ENCODE measurements at regions not wholly inside any gene's neighbourhood (a gene's known extent, or its start where the extent isn't known, plus 50 kb on each side); places are given as distances from the start of the nearest gene placed in this dataset.

DNA sequence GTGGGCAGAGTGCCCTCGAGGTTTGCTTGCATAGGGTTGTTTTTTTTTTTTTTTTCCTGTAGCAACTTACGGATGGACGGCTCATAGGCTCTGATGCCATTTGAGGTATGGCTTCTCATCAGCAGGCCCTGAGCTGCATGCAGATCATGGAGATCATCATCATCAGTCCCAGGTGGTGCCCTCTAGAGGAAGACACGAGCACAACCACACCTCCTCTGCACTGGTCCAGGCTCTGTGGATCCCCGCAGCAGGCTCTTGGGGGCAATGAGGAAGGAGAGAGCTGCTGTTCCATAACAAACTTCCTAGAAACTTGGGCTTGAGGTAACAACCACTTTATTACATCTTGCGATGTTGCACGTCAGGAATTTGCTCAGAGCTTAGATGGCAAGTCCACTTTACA lies 132.7 kb upstream of the CXCL12 start:
- FAIRE-seq = no peak
- TF ChIP-seq POLR2AphosphoS5 (IDR thresholded peaks at IDR 0.05; ENCODE audit: low read depth, low read length) = no peak
- DNase-seq (ENCODE audit: insufficient read length) = no peak

DNA sequence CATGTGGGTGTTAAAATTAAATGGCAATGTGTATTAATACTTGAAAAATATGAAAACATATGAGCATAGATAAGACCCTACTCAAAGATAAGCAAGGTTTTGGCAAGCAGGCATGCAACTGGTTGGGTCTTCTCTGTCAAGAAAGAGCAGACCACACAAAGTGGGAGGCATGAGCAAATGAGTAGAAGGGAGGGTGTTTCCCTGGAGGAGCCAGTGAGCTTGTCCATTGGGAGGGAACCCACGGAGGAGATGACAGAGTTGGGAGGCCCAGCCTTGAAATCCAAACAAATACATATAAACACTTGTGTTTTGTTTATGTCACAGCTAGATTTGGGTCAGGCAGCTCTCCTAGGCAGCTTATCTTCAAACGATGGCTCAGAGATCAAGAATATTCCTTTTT lies 134.5 kb upstream of the CXCL12 start:
- TF ChIP-seq POLR2A (IDR thresholded peaks at IDR 0.05; ENCODE audit: low read depth, low read length) = no peak
- no peak for TF ChIP-seq TAF1 (IDR thresholded peaks at IDR 0.05; ENCODE audit: borderline replicate concordance, low read depth, low read length)
- TF ChIP-seq POLR2AphosphoS5 (IDR thresholded peaks at IDR 0.05; ENCODE audit: low read depth, low read length) = no peak
- DNase-seq (ENCODE audit: insufficient read length) = no peak
- no peak for FAIRE-seq

DNA sequence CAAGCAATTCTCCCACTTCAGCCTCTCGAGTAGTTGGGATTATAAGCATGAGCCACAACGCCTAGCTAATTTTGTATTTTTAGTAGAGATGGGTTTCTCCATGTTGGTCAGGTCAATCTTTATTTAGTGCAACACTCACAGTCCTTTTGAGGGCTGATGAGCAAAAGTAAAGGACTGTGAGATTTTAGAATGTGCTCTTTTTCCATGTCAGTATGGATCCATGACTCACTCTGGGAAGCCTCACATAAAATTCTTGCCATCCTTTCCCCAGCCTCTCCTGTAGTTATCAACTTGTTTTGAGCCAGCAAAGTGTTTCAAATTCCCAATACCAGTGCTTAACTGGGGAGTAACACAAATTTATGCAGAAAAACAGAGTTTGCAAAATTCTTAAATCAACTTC lies 135.8 kb upstream of the CXCL12 start:
- no peak for FAIRE-seq
- DNase-seq (ENCODE audit: insufficient read length) = no peak
- TF ChIP-seq POLR2A (IDR thresholded peaks at IDR 0.05; ENCODE audit: low read depth, low read length) = no peak
- no peak for TF ChIP-seq TAF1 (IDR thresholded peaks at IDR 0.05; ENCODE audit: borderline replicate concordance, low read depth, low read length)
- TF ChIP-seq POLR2AphosphoS5 (IDR thresholded peaks at IDR 0.05; ENCODE audit: low read depth, low read length) = no peak

DNA sequence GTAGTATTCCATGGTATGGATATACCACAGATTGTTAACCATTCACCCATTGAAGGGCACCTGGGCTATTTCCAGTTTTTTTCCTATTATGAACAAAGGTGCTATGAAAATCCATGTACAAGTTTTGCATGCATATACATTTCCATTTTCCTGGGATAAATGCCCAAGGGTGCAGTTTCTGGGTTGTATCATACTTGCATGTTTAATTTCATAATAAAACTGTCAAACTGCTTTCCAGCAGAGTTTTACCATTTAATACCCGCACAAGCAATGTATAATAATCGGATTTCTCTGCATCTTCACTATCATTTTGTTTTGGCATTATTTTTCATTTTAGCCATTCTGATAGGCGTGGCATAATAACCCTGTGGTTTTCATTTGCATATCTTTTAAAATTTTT lies 154.3 kb upstream of the CXCL12 start:
- no peak for TF ChIP-seq POLR2AphosphoS5 (IDR thresholded peaks at IDR 0.05; ENCODE audit: low read depth, low read length)
- TF ChIP-seq POLR2A (IDR thresholded peaks at IDR 0.05; ENCODE audit: low read depth, low read length) = no peak
- no peak for TF ChIP-seq TAF1 (IDR thresholded peaks at IDR 0.05; ENCODE audit: borderline replicate concordance, low read depth, low read length)
- FAIRE-seq = no peak

DNA sequence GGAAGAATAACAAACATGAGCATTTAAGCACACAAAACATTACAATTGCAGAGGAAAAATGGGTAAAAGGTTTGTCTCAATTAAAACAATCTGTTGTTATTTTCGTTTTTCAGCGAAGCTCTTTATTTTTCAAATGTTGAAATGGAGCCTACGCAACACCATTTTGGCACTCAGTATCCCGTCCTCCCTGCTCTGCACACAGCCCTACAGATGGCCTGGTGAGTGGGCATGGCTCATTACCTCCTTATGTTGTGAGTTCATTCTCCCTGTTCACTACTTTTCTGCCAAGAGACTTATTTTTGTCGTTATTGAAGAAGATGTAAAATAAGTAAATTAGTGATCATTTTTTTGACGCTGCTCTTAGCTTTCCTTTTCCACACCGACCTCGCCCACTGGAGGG lies 167.8 kb upstream of the CXCL12 start:
- no peak for FAIRE-seq
- DNase-seq (ENCODE audit: insufficient read length) = no peak

More for the DNA sequence above, 154.3 kb upstream of the CXCL12 start:
- no peak for DNase-seq (ENCODE audit: insufficient read length)

DNA sequence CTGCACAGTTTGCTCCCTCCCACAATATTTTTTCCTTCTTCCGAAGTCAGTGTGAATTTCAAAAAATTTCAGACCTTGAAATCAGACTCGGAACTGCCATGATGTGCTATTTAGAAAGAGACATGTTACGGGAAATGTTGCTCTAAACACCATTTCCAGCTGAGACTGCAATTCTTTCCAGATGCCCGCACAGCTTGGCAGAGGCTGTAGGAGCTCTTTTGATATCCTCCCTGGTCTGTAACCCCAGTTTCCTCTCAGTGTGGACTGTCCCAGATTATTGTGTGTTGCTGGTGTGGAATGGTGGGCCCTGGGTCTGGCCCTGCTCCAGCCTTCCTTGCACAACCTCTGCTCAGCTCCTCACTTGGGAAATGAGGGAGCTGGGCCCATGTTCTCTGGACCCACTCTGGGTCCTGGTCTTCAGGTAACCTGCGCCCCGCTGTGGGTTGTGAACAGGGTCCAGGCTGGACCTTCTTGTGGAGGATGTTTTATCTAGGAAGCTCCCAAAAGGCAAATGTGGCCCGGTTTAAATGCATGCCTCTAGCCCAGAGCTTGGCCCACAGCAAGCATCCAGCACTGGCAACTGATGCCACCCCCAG lies 172.8 kb upstream of the CXCL12 start:
- no peak for DNase-seq (ENCODE audit: insufficient read length)
- FAIRE-seq = no peak
- TF ChIP-seq POLR2AphosphoS5 (IDR thresholded peaks at IDR 0.05; ENCODE audit: low read depth, low read length) (no peak), TAF1 (IDR thresholded peaks at IDR 0.05; ENCODE audit: borderline replicate concordance, low read depth, low read length) (no peak), POLR2A (IDR thresholded peaks at IDR 0.05; ENCODE audit: low read depth, low read length) (no peak)

More for the DNA sequence above, 167.8 kb upstream of the CXCL12 start:
- TF ChIP-seq TAF1 (IDR thresholded peaks at IDR 0.05; ENCODE audit: borderline replicate concordance, low read depth, low read length) (no peak), POLR2AphosphoS5 (IDR thresholded peaks at IDR 0.05; ENCODE audit: low read depth, low read length) (no peak), POLR2A (IDR thresholded peaks at IDR 0.05; ENCODE audit: low read depth, low read length) (no peak)

DNA sequence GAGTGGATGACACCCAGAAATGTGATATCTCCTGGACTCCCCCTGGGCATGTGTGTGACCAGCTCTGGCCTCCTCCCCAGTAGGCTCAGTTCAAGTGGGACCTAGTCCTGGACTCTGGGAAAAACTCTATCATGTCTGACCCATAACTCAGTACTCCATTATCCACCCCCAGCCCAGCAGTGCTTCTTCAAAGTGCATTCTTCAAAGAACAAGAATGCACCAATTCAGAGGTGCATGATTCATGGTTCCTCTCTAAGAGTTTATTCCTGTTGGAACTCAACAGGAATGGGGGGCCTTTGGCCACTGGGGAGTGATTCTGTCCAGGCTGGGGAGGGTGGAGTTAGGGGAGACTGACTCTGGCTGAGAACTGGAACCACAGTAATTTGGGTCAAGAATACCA lies 173.6 kb upstream of the CXCL12 start:
- TF ChIP-seq POLR2AphosphoS5 (IDR thresholded peaks at IDR 0.05; ENCODE audit: low read depth, low read length) (no peak), TAF1 (IDR thresholded peaks at IDR 0.05; ENCODE audit: borderline replicate concordance, low read depth, low read length) (no peak), POLR2A (IDR thresholded peaks at IDR 0.05; ENCODE audit: low read depth, low read length) (no peak)
- FAIRE-seq = no peak

DNA sequence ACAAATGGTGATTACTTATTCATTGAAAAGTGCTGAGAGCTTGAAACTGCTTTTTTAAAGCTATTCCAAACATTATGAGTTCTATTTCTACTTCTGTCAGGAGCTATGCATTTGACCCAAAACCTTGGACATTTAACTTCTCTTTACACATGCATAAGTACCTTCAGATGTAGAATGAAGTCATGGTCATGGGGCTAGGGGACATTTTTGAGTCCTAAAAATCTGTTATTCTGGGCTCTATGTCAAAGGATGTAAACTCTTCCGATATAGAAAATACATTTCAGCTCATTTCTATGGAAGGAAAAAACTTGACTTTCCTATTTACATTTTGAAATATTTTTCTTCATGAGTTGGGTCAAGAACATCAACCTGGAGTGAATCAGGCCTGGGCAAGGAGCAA lies 179.5 kb upstream of the CXCL12 start:
- FAIRE-seq = no peak

More for the DNA sequence above, 173.6 kb upstream of the CXCL12 start:
- no peak for DNase-seq (ENCODE audit: insufficient read length)

DNA sequence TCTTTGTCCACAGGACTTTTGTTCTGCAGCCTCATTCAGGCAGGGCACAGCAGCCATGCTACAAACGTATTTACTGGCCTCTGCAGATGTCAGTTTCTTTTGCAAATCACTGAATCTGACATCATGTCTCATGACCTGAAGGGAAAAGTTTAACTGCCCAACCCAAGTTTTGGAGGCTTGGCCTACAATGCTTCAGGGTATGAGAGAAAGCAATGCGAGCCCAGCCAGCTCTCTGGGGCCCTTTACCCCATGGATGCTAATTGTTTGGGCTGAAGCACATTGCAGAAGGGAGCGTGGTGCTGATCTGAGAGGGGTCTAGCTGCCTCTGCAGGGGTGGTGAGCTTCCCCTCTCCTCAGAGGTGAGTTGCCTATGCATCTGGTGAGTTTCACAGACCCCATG lies 179.9 kb upstream of the CXCL12 start:
- FAIRE-seq (no peak), DNase-seq (ENCODE audit: insufficient read length) (no peak)
- TF ChIP-seq TAF1 (IDR thresholded peaks at IDR 0.05; ENCODE audit: borderline replicate concordance, low read depth, low read length) = no peak
- TF ChIP-seq POLR2A (IDR thresholded peaks at IDR 0.05; ENCODE audit: low read depth, low read length) = no peak

More for the DNA sequence above, 179.5 kb upstream of the CXCL12 start:
- no peak for DNase-seq (ENCODE audit: insufficient read length)
- TF ChIP-seq POLR2A (IDR thresholded peaks at IDR 0.05; ENCODE audit: low read depth, low read length) = no peak
- no peak for TF ChIP-seq TAF1 (IDR thresholded peaks at IDR 0.05; ENCODE audit: borderline replicate concordance, low read depth, low read length)
- no peak for TF ChIP-seq POLR2AphosphoS5 (IDR thresholded peaks at IDR 0.05; ENCODE audit: low read depth, low read length)

DNA sequence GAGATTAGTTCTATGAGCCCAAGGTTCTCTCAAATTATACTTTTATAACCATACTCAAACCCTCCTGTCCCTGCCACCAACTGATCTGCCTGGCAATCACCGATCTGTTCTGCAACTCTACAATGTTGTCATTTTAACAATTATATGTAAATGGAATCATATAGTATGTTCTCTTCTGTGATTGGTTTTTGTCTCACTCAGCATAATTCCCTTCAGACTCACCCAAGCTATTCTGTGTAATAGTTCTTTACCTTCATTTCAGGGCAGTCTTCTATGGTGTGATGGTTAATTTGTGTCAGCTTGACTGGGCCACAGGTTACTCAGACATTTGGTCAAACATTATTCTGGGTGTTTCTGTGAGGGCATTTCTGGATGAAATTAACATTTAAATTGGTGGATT lies 181.9 kb upstream of the CXCL12 start:
- no peak for DNase-seq (ENCODE audit: insufficient read length)
- TF ChIP-seq POLR2A (IDR thresholded peaks at IDR 0.05; ENCODE audit: low read depth, low read length) (no peak), TAF1 (IDR thresholded peaks at IDR 0.05; ENCODE audit: borderline replicate concordance, low read depth, low read length) (no peak), POLR2AphosphoS5 (IDR thresholded peaks at IDR 0.05; ENCODE audit: low read depth, low read length) (no peak)
- no peak for FAIRE-seq

DNA sequence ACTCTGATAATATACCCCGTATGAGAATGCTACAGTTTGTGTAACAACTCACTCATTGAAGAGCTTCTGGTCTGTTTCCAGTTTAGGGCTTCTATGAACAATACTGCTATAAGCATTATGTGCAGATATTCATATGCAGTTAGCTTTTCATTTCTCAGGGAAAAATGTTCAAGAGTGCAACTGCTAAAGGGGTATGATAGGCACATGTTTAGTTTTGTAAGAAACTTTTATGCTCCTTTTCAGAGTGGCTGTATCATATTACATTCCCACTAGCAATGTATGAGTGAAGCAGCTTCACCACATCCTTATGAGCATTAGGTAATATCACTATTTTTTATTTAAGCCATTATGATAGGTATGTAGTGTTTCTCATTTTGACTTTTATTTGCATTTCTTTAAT lies 182.6 kb upstream of the CXCL12 start:
- no peak for TF ChIP-seq POLR2AphosphoS5 (IDR thresholded peaks at IDR 0.05; ENCODE audit: low read depth, low read length)
- TF ChIP-seq TAF1 (IDR thresholded peaks at IDR 0.05; ENCODE audit: borderline replicate concordance, low read depth, low read length) = no peak
- TF ChIP-seq POLR2A (IDR thresholded peaks at IDR 0.05; ENCODE audit: low read depth, low read length) = no peak
- no peak for FAIRE-seq
- no peak for DNase-seq (ENCODE audit: insufficient read length)

DNA sequence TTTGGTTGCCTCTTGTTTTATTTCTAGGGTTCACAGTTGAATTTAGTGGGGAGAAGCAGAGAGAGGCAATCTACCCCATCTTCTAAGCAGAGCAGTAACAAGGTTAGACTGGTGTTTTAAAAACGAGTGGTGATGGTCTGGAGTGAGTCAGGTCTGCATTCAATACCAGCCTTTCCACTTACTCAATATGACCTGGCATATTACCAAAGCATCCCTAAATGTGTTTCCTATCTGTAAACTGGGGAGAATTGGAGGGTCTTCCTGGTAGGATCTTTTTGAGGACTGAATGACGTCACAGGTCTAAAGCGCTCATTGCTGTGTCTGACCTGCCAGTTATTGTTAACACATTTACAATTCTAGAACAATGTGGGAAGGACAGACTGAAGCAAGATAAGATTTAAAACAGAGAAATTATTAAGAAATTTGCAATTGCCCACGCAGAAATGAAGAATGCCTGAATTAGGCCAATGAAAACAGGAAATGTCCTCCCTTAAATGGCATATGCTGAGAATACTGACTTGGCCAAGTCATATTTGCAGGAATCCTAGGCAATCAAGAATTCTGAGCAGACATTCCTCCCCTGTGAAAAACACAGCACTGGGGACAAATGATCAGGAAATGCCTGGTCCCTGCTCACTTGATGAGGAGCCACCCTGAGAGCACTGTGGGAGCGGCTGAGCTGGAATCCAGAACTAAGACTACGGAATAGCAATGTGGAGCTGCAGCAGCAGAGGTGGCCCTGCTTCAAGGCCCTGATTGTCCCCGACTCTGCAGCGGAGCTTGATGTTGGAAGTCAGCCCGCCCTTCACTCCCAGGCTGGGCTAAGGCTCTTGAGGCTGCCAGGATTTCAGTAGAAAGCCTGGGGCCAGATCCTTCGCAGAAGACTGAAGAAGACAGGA lies 184.5 kb upstream of the CXCL12 start:
- DNase-seq (ENCODE audit: insufficient read length) (no peak), FAIRE-seq (no peak)
- no peak for TF ChIP-seq POLR2AphosphoS5 (IDR thresholded peaks at IDR 0.05; ENCODE audit: low read depth, low read length)
- TF ChIP-seq POLR2A (IDR thresholded peaks at IDR 0.05; ENCODE audit: low read depth, low read length) = no peak
- no peak for TF ChIP-seq TAF1 (IDR thresholded peaks at IDR 0.05; ENCODE audit: borderline replicate concordance, low read depth, low read length)
